Activated CD8-positive, alpha-beta T cell treated with anti-CD3 and anti-CD28 coated beads for 36 hours (primary cell): ENCODE measurements at regions not wholly inside any gene's neighbourhood (a gene's known extent, or its start where the extent isn't known, plus 50 kb on each side); places are given as distances from the start of the nearest gene placed in this dataset.

Source experiments
- ATAC-seq: fragments of 200-7000 bp; cut with Tn5 transposase; one replicate; pipeline ENCODE4 v1.10.0; 2021; ENCODE audit warnings: mild to moderate bottlenecking, moderate library complexity
- CTCF ChIA-PET: fragments of 350-600 bp; sonication (Branson Sonifier 250); formaldehyde crosslinking; loops from one replicate; lab custom pipeline; 2021; ENCODE audit warnings: antibody characterized with exemption; lab: Charles Lee
- POLR2A ChIA-PET: fragments of 350-600 bp; sonication (Branson Sonifier 250); formaldehyde crosslinking; loops from one replicate; lab custom pipeline; 2021; ENCODE audit warnings: antibody characterized with exemption; lab: Charles Lee
- DNase-seq: peaks from one replicate; pipeline ENCODE4 v3.0.0-alpha.2; 2020
- H3K27ac Mint-ChIP-seq: one replicate; pipeline ENCODE4 v1.8.0; 2021; ENCODE audit warnings: mild to moderate bottlenecking, mixed read lengths
- H3K27me3 Mint-ChIP-seq: one replicate; pipeline ENCODE4 v1.8.0; 2021; ENCODE audit warnings: mixed read lengths
- H3K36me3 Mint-ChIP-seq: one replicate; pipeline ENCODE4 v1.8.0; 2021; ENCODE audit warnings: low read depth, mixed read lengths
- H3K4me1 Mint-ChIP-seq: one replicate; pipeline ENCODE4 v1.8.0; 2021; ENCODE audit warnings: low read depth, mixed read lengths
- H3K4me3 Mint-ChIP-seq: one replicate; pipeline ENCODE4 v1.8.0; 2021; ENCODE audit warnings: mild to moderate bottlenecking, moderate library complexity, mixed read lengths
- H3K9me3 Mint-ChIP-seq: one replicate; pipeline ENCODE4 v1.8.0; 2021; ENCODE audit warnings: mixed read lengths
- CTCF ChIP-seq: fragments of 200-600 bp; IDR thresholded peaks from one replicate; pipeline ENCODE4 v1.8.0; 2022; ENCODE audit warnings: antibody characterized with exemption, mild to moderate bottlenecking
- intact Hi-C: fragments of 100-400 bp; cut with micrococcal nuclease; formaldehyde crosslinking; loops from one replicate; pipeline ENCODE4 v1.10.0; 2022

DNA sequence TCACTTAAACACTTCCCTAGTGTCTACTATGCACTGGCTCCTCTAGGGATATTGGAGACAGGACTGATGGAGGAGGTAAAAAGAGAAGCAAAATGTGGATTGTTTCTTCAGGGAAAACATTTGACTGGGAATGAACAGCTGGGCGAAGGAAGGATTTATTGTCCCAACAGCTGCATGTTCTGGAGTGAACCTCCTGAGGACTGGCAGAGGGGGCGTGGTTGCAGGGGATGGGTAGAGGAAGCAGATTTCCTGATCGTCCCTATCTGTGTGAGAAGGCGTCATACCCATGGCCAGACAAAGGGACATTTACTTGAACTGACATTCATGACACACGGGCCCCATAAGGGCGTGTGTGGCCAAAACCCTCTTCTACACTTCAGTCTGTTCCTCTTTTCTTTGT lies 321.5 kb downstream of the MAP2K4 start:
- Mint-ChIP-seq H3K27ac (no peak overlapping the region), H3K27me3 (no peaks in the 10 kb centered on the region), H3K9me3 (no peaks in the 10 kb centered on the region), H3K4me3 (no peak overlapping the region), H3K4me1 (no peaks in the 10 kb centered on the region), H3K36me3 (no peaks in the 10 kb centered on the region)
- intact Hi-C loops, result no loop called here
- DNase-seq (no peak), ATAC-seq (no peak)
- TF ChIP-seq CTCF, result no peak
- POLR2A ChIA-PET, result no interaction called here
- CTCF ChIA-PET, result no interaction called here

DNA sequence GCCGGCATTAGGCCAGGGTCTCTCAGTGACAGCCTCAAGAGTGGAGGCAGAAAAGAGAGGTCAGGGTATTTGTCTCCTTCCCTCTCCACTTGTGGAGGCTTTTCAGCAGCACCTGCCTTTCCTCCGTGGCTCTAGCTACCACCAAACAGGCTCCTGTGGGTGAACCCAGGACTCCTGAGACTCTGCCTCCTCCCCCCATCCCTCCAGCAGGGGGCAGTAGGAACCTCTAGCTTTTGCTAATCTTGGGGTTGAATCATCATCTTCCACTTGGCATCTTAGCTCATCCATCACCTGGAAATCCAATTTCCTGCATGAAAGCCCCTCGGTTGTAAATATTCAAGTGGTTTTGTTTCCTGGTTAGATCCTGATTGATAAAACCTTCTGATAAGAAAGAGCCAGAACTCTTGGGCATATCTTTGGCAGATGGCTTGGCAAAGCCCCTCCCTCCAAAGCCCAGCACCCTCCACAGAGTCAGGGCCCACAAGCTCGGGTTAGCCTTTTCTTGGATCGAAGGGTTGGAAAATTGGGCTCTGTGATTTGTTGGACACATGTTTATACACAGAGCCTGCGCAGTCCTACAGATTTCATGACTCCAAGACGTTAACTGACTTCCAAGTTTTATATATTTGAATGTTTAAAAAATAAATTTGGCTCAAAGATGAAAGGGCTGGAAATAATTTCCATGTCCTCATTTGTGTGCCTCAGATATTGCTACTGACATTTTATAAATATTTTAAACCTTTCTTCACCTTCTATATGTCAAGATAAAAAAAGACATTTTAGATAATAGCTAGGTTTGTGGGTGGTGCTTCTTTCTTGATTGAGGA lies 322.1 kb downstream of the MAP2K4 start:
- ATAC-seq (no peak), DNase-seq (peak; percentile 39)
- intact Hi-C loops, result no loop called here
- H3K27me3 Mint-ChIP-seq, result no peaks in the 10 kb centered on the region
- POLR2A ChIA-PET, result no interaction called here
- no peak overlapping the region for H3K4me3 Mint-ChIP-seq
- no peaks in the 10 kb centered on the region for H3K9me3 Mint-ChIP-seq
- H3K4me1 Mint-ChIP-seq, result no peaks in the 10 kb centered on the region
- H3K36me3 Mint-ChIP-seq, result no peaks in the 10 kb centered on the region
- no peak overlapping the region for H3K27ac Mint-ChIP-seq
- no peak for TF ChIP-seq CTCF
- CTCF ChIA-PET, result interaction anchor here (1.3 kb wide), 1 partner anchor 12 kb away, joined by 3 read pairs; no protein-coding TSS in a partner anchor

GRCh38 chr17:12348476-12348875 lies 317.2 kb upstream of the MYOCD start:
- ChIA-PET CTCF (interaction anchor here (0.8 kb wide), 1 partner anchor 7 kb away, joined by 3 read pairs; no protein-coding TSS in a partner anchor), POLR2A (no interaction called here)
- no peaks in the 10 kb centered on the region for H3K27me3 Mint-ChIP-seq
- DNase-seq, result no peak
- no peak for TF ChIP-seq CTCF
- no peaks in the 10 kb centered on the region for H3K36me3 Mint-ChIP-seq
- H3K27ac Mint-ChIP-seq, result no peak overlapping the region
- ATAC-seq, result no peak
- H3K4me3 Mint-ChIP-seq, result no peak overlapping the region
- H3K4me1 Mint-ChIP-seq, result no peaks in the 10 kb centered on the region
- H3K9me3 Mint-ChIP-seq, result no peaks in the 10 kb centered on the region
- intact Hi-C loops, result no loop called here

GRCh38 chr17:12349297-12349696 lies 316.4 kb upstream of the MYOCD start:
- Mint-ChIP-seq H3K36me3 (no peaks in the 10 kb centered on the region), H3K27me3 (no peaks in the 10 kb centered on the region), H3K9me3 (no peaks in the 10 kb centered on the region), H3K4me1 (no peaks in the 10 kb centered on the region), H3K27ac (no peak overlapping the region), H3K4me3 (no peak overlapping the region)
- ATAC-seq (no peak), DNase-seq (no peak)
- intact Hi-C loops, result no loop called here
- POLR2A ChIA-PET, result no interaction called here
- no peak for TF ChIP-seq CTCF
- CTCF ChIA-PET, result interaction anchor here (0.8 kb wide), 1 partner anchor 8 kb away, joined by 3 read pairs; no protein-coding TSS in a partner anchor

DNA sequence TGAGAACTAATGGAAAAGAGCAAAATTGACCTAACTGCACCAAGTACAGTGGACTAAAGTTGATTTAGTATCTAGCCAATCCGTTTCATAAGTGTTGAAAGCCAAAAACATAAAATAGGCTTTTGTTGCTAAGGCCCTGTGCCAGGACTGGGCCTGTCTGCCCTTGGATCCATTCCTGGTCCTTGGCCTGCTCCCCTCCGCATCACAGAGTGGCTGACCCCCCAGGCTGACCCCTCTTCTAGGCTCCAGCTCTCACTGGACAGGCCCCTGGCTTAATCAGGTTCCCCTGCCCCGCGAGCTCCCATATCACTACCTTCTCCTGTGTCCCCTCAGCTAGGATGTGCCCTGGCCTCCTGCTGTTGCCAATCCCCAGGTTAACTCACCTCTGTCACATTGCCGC lies 313.6 kb upstream of the MYOCD start:
- H3K4me1 Mint-ChIP-seq, result no peaks in the 10 kb centered on the region
- ChIA-PET POLR2A (no interaction called here), CTCF (no interaction called here)
- H3K36me3 Mint-ChIP-seq, result no peaks in the 10 kb centered on the region
- DNase-seq (no peak), ATAC-seq (no peak)
- TF ChIP-seq CTCF, result no peak
- H3K4me3 Mint-ChIP-seq, result no peak overlapping the region
- peaks cover 4% of the 10 kb centered on the region for H3K9me3 Mint-ChIP-seq
- intact Hi-C loops, result no loop called here
- no peaks in the 10 kb centered on the region for H3K27me3 Mint-ChIP-seq
- H3K27ac Mint-ChIP-seq, result no peak overlapping the region
